ENCODE measurements at regions not wholly inside any gene's neighbourhood (a gene's known extent, or its start where the extent isn't known, plus 50 kb on each side); places are given as distances from the start of the nearest gene placed in this dataset.

GRCh38 chr4:63607169-63607872 is 801.9 kb downstream of the TECRL start:
- DNase-seq: peak; percentile 85

GRCh38 chr4:63589796-63590195 is 819.5 kb downstream of the TECRL start:
- DNase-seq: no peak

- no peak for DNase-seq
Measured at GRCh38 chr4:63583561-63583960, 825.7 kb downstream of the TECRL start.

GRCh38 chr4:63583007-63583406 is 826.2 kb downstream of the TECRL start:
- no peak for DNase-seq

GRCh38 chr4:63580796-63581475 is 828.3 kb downstream of the TECRL start:
- DNase-seq: no peak

- DNase-seq: no peak
Measured at GRCh38 chr4:63578383-63578782, 830.9 kb downstream of the TECRL start.

- DNase-seq: no peak
Measured at GRCh38 chr4:63566658-63567057, 842.6 kb downstream of the TECRL start.

GRCh38 chr4:63563288-63564014 is 845.8 kb downstream of the TECRL start:
- peak; percentile 48 for DNase-seq

- no peak for DNase-seq
Measured at GRCh38 chr4:63558709-63559108, 850.5 kb downstream of the TECRL start.

- DNase-seq: no peak
Measured at GRCh38 chr4:63556332-63556731, 852.9 kb downstream of the TECRL start.

GRCh38 chr4:63553123-63553522 is 856.1 kb downstream of the TECRL start:
- DNase-seq: no peak

- DNase-seq: no peak
Measured at GRCh38 chr4:63541828-63542227, 867.4 kb downstream of the TECRL start.

GRCh38 chr4:63529581-63530337 is 879.5 kb downstream of the TECRL start:
- DNase-seq: no peak

- DNase-seq: peak; percentile 17
Measured at GRCh38 chr4:63528256-63528991, 880.8 kb downstream of the TECRL start.

GRCh38 chr4:63526251-63526650 is 883.0 kb downstream of the TECRL start:
- no peak for DNase-seq

- no peak for DNase-seq
Measured at GRCh38 chr4:63524764-63525163, 884.5 kb downstream of the TECRL start.

- DNase-seq: no peak
Measured at GRCh38 chr4:63505714-63506460, 903.4 kb downstream of the TECRL start.

GRCh38 chr4:63493265-63493664 is 916.0 kb downstream of the TECRL start:
- DNase-seq: no peak

GRCh38 chr4:63492515-63492914 is 916.7 kb downstream of the TECRL start:
- no peak for DNase-seq

GRCh38 chr4:63464393-63464792 is 944.9 kb downstream of the TECRL start:
- DNase-seq: no peak

- no peak for DNase-seq
Measured at GRCh38 chr4:63460075-63460474, 949.2 kb downstream of the TECRL start.

GRCh38 chr4:63459329-63459728 is 949.9 kb downstream of the TECRL start:
- DNase-seq: no peak

All from NCI-H146 (cell line).